ENCODE measurements at regions not wholly inside any gene's neighbourhood (a gene's known extent, or its start where the extent isn't known, plus 50 kb on each side); places are given as distances from the start of the nearest gene placed in this dataset.

DNA sequence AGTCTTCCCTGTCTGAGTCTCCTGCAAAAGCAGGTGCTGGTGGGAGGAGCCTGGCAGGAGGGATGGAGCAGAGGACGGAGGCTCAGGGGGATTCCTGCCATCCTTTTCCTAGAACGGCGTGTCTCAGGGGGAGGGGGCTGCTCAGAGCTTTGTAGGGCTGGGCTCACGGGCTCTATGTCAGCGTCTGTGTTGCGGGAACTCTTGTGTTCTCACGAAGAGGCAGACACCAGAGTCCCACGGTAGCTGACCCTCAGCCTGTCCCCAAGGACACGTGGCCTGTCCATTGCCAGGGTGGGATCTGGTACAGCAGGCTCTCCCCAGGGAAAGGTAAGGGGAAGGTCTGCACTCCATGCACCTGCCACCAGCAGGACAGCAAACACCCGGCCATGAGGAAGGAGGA is 1505.2 kb downstream of the TBC1D22A start:
- TF ChIP-seq, protein P1, sequence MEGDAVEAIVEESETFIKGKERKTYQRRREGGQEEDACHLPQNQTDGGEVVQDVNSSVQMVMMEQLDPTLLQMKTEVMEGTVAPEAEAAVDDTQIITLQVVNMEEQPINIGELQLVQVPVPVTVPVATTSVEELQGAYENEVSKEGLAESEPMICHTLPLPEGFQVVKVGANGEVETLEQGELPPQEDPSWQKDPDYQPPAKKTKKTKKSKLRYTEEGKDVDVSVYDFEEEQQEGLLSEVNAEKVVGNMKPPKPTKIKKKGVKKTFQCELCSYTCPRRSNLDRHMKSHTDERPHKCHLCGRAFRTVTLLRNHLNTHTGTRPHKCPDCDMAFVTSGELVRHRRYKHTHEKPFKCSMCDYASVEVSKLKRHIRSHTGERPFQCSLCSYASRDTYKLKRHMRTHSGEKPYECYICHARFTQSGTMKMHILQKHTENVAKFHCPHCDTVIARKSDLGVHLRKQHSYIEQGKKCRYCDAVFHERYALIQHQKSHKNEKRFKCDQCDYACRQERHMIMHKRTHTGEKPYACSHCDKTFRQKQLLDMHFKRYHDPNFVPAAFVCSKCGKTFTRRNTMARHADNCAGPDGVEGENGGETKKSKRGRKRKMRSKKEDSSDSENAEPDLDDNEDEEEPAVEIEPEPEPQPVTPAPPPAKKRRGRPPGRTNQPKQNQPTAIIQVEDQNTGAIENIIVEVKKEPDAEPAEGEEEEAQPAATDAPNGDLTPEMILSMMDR (IDR thresholded peaks at IDR 0.05; ENCODE audit: insufficient read depth, low read depth, low read length, missing control alignments): no peak
- no peak for DNase-seq (ENCODE audit: low read depth)
- H3K4me3 ChIP-seq (ENCODE audit: low read length): no peak overlapping the region

DNA sequence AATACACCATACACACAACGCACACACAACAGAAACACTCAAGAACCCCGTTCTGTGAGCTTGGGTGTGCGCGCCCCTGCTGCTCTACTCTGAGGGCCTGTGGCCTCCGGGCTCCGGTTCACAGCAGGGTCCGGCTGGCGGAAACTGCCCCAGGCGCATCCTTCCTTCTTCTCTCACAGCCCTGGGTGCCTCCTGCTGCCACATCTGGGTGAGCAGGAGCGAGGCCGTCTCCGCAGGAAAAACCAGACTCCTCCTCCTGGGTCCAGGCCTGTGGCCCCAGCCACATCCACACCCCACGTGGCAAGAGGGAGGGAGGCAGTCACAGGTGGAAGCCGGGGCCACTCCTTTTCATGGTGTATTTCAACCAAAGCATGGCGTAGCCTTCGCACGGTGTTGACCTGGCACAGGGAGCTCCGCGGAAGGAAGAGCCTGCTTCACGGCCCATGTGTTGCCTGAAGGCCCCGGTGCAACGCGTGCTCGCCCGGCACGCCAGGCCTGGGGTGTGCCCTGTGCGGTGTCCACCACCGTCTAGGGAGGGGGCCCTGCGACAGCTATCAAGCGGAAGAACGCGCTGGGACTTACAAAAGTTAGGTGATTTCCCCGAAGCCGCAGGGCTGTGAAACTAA is 1502.7 kb downstream of the TBC1D22A start:
- DNase-seq (ENCODE audit: low read depth): no peak
- no peak overlapping the region for H3K4me3 ChIP-seq (ENCODE audit: low read length)
- TF ChIP-seq, protein P1 (IDR thresholded peaks at IDR 0.05; ENCODE audit: insufficient read depth, low read depth, low read length, missing control alignments): no peak

DNA sequence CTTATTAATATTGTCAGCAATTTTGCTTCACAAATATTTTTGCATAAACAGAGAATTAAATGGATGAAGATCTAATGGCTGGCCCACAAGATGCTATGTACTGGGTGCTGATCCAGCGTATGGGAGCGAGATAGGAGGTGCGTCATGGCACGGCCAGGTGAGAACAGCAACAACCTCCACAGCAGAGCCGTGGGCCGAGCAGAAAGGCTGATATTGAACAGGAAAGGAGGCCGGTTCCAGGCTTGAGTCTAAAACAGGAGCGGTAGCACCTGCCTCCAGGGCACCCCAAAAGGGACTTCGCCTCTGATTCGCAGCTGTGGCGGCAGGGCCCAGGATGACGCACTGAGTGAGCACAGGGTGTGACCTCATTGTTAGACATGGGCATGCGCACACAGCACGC is 1502.1 kb downstream of the TBC1D22A start:
- TF ChIP-seq, protein P1 (IDR thresholded peaks at IDR 0.05; ENCODE audit: insufficient read depth, low read depth, low read length, missing control alignments): no peak
- H3K4me3 ChIP-seq (ENCODE audit: low read length): no peak overlapping the region
- DNase-seq (ENCODE audit: low read depth): no peak

DNA sequence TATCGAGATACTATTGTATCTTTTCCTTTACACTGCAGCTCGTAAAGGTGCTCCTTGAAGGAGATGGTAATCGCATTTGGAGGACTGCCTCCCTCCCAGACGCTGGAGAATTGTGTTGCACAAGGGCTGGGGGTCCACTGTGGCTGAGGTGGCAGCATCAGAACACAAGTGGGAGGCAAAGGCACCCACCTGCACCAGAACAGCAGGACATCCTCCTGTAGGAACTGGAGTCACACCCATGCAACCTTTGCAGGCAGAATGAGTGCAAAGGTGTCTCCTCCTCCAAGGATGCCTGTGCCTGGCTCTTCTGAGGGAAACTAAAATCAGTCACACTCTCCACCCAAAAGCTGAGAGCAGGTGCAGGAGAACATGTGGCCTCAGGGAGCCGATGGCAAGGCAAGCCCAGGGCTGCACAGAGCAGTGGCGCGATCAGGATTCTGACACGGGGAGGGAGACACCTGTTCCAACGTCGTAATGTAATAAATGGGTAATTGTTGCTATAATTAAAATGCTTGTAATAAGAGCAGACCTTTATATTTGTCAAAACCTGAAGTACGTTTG is 1501.4 kb downstream of the TBC1D22A start:
- TF ChIP-seq, protein P1 (IDR thresholded peaks at IDR 0.05; ENCODE audit: insufficient read depth, low read depth, low read length, missing control alignments): no peak
- no peak for DNase-seq (ENCODE audit: low read depth)
- no peak overlapping the region for H3K4me3 ChIP-seq (ENCODE audit: low read length)

DNA sequence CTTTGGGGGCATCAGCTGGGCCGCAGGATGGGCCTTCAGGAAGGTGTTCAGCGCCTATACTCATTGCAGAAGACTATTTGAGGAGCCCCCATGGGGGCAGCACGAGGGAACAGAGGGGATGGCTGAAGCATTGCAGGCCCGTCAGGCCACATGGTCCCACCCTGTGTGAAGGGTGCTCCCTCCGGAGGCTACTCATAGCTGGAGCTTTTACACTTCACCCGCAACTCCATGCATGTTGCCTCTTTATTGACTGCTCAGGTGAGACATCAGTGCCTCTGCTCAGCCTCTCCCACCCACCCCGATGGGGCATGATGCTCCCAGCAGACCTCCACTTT is 1500.9 kb downstream of the TBC1D22A start:
- no peak for DNase-seq (ENCODE audit: low read depth)
- no peak overlapping the region for H3K4me3 ChIP-seq (ENCODE audit: low read length)
- TF ChIP-seq, protein P1 (IDR thresholded peaks at IDR 0.05; ENCODE audit: insufficient read depth, low read depth, low read length, missing control alignments): no peak

DNA sequence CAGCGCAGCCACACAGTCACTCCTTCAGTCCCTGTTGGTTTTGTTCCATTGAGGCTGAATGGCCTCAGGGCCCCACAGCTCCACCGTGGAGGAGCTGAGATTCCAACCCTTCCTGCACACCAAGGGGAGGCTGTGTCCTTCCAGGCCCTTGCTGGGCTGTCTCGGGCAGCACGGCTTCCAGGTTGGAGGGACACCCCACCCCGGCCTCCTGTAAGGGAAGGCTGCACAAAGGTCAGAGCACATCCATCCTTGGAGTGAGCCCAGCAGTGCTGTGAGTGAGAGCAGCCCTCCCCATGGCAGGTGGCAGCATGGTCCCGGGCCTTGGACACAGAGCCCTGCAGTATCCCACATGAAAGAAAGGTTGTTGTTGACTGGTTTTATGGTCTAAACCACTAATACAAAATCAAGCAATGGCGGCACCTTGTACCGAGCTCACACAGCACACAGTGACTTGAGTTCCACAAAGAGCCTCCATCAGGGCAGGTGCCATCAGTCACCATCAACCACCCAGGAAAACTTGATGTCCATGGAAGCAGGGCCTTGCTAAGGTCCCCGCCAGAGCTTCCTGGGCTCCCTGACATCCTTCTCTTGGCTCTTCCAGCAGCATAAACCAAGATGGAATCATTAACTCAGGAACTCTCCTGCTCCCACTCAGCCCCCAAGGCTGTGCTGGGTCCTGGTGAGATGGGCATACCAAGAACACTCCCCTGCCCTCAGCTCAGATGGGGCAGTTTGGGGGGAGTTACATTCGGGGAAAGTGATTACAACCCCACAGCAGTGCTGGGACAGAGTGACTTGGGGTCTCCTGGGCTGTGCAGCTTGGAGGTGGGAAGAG is 1500.4 kb downstream of the TBC1D22A start:
- H3K4me3 ChIP-seq (ENCODE audit: low read length): no peak overlapping the region
- no peak for DNase-seq (ENCODE audit: low read depth)
- TF ChIP-seq, protein P1 (IDR thresholded peaks at IDR 0.05; ENCODE audit: insufficient read depth, low read depth, low read length, missing control alignments): no peak

All from epithelial cell of esophagus (primary cell).